ENCODE measurements at regions not wholly inside any gene's neighbourhood (a gene's known extent, or its start where the extent isn't known, plus 50 kb on each side); places are given as distances from the start of the nearest gene placed in this dataset.

DNA sequence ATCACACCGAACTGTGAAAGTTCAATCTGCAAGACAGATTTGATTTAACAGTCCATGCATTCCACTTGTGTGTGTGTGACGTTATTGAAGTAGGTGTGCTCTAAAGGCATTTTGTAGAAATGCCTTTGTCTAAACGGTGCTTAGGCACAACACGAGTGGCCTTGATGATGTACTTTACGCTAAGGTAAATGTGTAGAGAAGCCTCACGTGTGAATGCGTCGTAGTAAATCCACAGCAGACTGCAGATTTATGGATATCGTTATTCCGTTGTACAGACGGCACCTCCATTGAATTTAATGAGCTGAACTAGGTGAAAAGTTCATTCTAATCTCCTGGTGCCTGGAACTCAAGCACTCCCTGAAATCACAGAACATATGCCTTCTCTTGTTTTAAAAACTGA, 202.8 kb upstream of the STXBP6 start:
- no TSS peak for BruUV-seq (replicated peaks)
- Histone ChIP-seq H3K27me3 (ENCODE audit: control insufficient read depth in 1 of 2, insufficient read depth in 2 of 2, low read length in 2 of 2) (no peaks in the 10 kb centered on the region), H3K4me2 (ENCODE audit: low read depth, low read length) (no peak overlapping the region), H3K9me3 (ENCODE audit: low read length) (no peaks in the 10 kb centered on the region), H3K4me1 (ENCODE audit: insufficient read depth, low read length) (no peaks in the 10 kb centered on the region), H3K79me2 (ENCODE audit: insufficient read depth, low read length) (no peaks in the 10 kb centered on the region), H4K20me1 (ENCODE audit: insufficient read depth, low read length) (no peaks in the 10 kb centered on the region), H3K36me3 (replicated peaks in 1 of 2; ENCODE audit: control insufficient read depth in 1 of 2, insufficient read depth in 2 of 2, low read length in 2 of 2) (no peaks in the 10 kb centered on the region), H3K4me3 (replicated peaks in 1 of 3; ENCODE audit: insufficient read depth in 1 of 3, low read depth in 2 of 3, low read length in 3 of 3) (no peak overlapping the region), H3K9ac (ENCODE audit: insufficient read depth, low read depth, low read length) (no peak overlapping the region), H3K27ac (ENCODE audit: extremely low read length, insufficient read depth, low read length) (no peak overlapping the region), H2AFZ (ENCODE audit: low read length) (no peak overlapping the region)
- CTCF ChIA-PET (ENCODE audit: low intra/inter-chr PET ratio, low total read pairs), result no interaction called here
- TF ChIP-seq CREB1 (IDR thresholded peaks at IDR 0.05) (peak; percentile 22; the same call in 1 of the 2 replicates), CREB1 (CRISPR knock-in tag; IDR thresholded peaks at IDR 0.05) (no peak), STAT5B (CRISPR knock-in tag; IDR thresholded peaks at IDR 0.05) (no peak)
- POLR2A ChIA-PET, result no interaction called here
- 34% methylated on average over 11 of the region's 11 CpGs for WGBS (ENCODE audit: low lambda C conversion rate)
- ATAC-seq (no peak), FAIRE-seq (no peak), DNase-seq (ENCODE audit: low spot score) (no peak)
- in situ Hi-C loops (cut with HindIII; ENCODE audit: extremely low pct_ligation_motif_present, low pct_unique_long_range_greater_than_20kb) (no loop called here), intact Hi-C loops (cut with micrococcal nuclease; ENCODE audit: unreplicated experiment) (no loop called here)

DNA sequence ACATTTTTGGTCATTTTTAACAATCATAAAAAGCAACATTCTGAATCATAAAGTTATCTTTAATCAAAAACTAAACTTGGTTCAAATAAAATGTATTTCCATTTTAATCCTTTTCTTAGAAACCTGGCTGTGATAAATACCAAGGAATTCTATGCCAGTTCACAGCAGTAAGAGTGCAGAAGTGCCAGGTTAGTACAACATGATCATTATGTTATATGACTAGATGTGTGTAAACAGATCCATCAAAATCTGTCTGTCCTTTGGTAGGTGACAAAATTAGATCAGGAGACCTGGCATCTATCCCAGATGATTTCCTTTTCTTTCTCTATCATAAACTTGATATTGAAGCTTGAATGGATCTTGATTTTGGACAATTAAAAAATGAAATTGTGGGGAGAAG, 200.6 kb upstream of the STXBP6 start:
- Histone ChIP-seq H3K27me3 (ENCODE audit: control insufficient read depth in 1 of 2, insufficient read depth in 2 of 2, low read length in 2 of 2) (no peaks in the 10 kb centered on the region), H3K36me3 (replicated peaks in 1 of 2; ENCODE audit: control insufficient read depth in 1 of 2, insufficient read depth in 2 of 2, low read length in 2 of 2) (no peaks in the 10 kb centered on the region), H3K4me1 (ENCODE audit: insufficient read depth, low read length) (no peaks in the 10 kb centered on the region), H3K9me3 (ENCODE audit: low read length) (no peaks in the 10 kb centered on the region), H4K20me1 (ENCODE audit: insufficient read depth, low read length) (no peaks in the 10 kb centered on the region), H2AFZ (ENCODE audit: low read length) (no peak overlapping the region), H3K27ac (ENCODE audit: extremely low read length, insufficient read depth, low read length) (no peak overlapping the region), H3K4me2 (ENCODE audit: low read depth, low read length) (no peak overlapping the region), H3K79me2 (ENCODE audit: insufficient read depth, low read length) (no peaks in the 10 kb centered on the region), H3K9ac (ENCODE audit: insufficient read depth, low read depth, low read length) (no peak overlapping the region), H3K4me3 (replicated peaks in 1 of 3; ENCODE audit: insufficient read depth in 1 of 3, low read depth in 2 of 3, low read length in 3 of 3) (no peak overlapping the region)
- ChIA-PET CTCF (ENCODE audit: low intra/inter-chr PET ratio, low total read pairs) (no interaction called here), POLR2A (no interaction called here)
- ATAC-seq, result no peak
- no peak for FAIRE-seq
- no peak for DNase-seq (ENCODE audit: low spot score)
- in situ Hi-C loops (cut with HindIII; ENCODE audit: extremely low pct_ligation_motif_present, low pct_unique_long_range_greater_than_20kb), result no loop called here
- intact Hi-C loops (cut with micrococcal nuclease; ENCODE audit: unreplicated experiment), result no loop called here
- BruUV-seq (replicated peaks), result no TSS peak
- TF ChIP-seq ZSCAN20 (CRISPR knock-in tag; IDR thresholded peaks at IDR 0.05; ENCODE audit: borderline replicate concordance) (no peak), TCF12 (IDR thresholded peaks at IDR 0.05) (no peak), TCF12 (CRISPR knock-in tag; IDR thresholded peaks at IDR 0.05) (no peak), ZNF446 (CRISPR knock-in tag; IDR thresholded peaks at IDR 0.05) (no peak), ZNF383 (CRISPR knock-in tag; IDR thresholded peaks at IDR 0.05; ENCODE audit: borderline replicate concordance) (no peak), ZNF207 (IDR thresholded peaks at IDR 0.05; ENCODE audit: borderline replicate concordance) (no peak), NCOR1 (IDR thresholded peaks at IDR 0.05; ENCODE audit: borderline replicate concordance, low read length) (no peak), HOXA3 (CRISPR knock-in tag; IDR thresholded peaks at IDR 0.05) (no peak), CCAR2 (optimal IDR thresholded peaks at IDR 0.05; ENCODE audit: low read depth, low read length) (no peak), ZNF343 (CRISPR knock-in tag; IDR thresholded peaks at IDR 0.05) (no peak), DPF2 (CRISPR knock-in tag; IDR thresholded peaks at IDR 0.05; ENCODE audit: borderline replicate concordance, low read depth) (no peak), RBAK (CRISPR knock-in tag; IDR thresholded peaks at IDR 0.05) (no peak), ZNF354B (CRISPR knock-in tag; IDR thresholded peaks at IDR 0.05) (no peak)
- TF ChIP-seq, protein P1, sequence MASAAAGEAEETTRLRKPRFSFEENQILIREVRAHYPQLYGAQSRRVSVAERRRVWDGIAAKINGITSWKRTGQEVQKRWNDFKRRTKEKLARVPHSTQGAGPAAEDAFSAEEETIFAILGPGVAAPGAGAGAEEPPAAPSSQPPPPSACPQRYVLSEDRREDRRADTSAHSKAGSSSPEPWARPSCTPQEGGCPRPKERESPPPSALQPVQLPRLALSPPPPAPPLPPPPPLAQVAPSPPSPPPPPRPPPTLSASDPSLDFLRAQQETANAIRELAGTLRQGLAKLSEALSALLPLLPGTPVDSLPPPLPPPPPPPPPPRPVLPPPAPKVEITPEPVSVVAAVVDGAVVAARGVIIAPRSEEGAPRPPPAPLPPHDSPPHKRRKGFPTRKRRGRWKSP (CRISPR knock-in tag; IDR thresholded peaks at IDR 0.05), result no peak
- TF ChIP-seq, protein P2, sequence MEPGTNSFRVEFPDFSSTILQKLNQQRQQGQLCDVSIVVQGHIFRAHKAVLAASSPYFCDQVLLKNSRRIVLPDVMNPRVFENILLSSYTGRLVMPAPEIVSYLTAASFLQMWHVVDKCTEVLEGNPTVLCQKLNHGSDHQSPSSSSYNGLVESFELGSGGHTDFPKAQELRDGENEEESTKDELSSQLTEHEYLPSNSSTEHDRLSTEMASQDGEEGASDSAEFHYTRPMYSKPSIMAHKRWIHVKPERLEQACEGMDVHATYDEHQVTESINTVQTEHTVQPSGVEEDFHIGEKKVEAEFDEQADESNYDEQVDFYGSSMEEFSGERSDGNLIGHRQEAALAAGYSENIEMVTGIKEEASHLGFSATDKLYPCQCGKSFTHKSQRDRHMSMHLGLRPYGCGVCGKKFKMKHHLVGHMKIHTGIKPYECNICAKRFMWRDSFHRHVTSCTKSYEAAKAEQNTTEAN (CRISPR knock-in tag; conservative IDR thresholded peaks at IDR 0.05), result no peak
- TF ChIP-seq, protein P3, sequence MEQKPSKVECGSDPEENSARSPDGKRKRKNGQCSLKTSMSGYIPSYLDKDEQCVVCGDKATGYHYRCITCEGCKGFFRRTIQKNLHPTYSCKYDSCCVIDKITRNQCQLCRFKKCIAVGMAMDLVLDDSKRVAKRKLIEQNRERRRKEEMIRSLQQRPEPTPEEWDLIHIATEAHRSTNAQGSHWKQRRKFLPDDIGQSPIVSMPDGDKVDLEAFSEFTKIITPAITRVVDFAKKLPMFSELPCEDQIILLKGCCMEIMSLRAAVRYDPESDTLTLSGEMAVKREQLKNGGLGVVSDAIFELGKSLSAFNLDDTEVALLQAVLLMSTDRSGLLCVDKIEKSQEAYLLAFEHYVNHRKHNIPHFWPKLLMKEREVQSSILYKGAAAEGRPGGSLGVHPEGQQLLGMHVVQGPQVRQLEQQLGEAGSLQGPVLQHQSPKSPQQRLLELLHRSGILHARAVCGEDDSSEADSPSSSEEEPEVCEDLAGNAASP (CRISPR knock-in tag; IDR thresholded peaks at IDR 0.05; ENCODE audit: borderline replicate concordance), result no peak

Measured in HepG2 (cell line).